GM03348 (cell line): ENCODE measurements at regions not wholly inside any gene's neighbourhood (a gene's known extent, or its start where the extent isn't known, plus 50 kb on each side); places are given as distances from the start of the nearest gene placed in this dataset.

Source experiments
- DNase-seq: peaks from one replicate; pipeline ENCODE4 v3.0.0; 2012; ENCODE audit warnings: low spot score

GRCh38 chr4:12852338-12853307, 631.5 kb downstream of the RAB28 start:
- DNase-seq = peak; percentile 58

DNA sequence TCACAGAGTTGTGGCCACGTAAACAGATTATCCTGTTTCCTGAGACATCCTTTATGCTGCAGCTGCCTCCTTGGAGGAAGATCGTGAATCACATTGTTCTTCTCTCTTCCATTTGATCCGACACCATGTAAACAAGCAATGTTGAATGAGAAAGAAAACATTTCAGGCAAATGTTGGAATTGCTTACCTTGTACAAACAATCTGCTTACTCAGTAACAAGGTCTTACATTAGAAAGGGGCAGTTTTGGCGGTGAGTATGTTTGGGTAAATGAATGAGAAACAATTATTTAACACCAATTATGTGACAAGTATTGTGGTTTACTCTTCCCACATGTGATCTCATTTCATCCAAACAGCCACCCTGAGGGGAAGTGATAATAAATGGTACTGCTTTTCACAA, 637.8 kb downstream of the RAB28 start:
- DNase-seq = no peak

DNA sequence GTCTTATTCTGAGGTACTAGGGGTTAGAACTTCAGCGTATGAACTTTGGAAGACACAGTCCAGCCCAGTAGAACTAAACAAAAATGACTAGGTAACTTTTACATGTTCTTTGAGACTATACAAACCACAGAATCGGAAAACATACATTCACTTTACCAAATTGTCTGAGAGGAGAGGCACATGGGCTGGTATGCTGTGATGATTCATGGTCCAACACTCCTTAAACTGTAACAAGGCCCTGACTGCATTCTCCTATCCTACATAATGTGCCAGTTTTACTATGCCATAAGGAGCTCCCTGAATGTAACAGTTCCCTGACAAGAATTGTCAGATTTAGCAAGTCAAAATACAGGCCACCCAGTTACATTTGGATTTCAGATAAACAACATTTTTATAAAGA, 640.0 kb downstream of the RAB28 start:
- peak; percentile 3 for DNase-seq

DNA sequence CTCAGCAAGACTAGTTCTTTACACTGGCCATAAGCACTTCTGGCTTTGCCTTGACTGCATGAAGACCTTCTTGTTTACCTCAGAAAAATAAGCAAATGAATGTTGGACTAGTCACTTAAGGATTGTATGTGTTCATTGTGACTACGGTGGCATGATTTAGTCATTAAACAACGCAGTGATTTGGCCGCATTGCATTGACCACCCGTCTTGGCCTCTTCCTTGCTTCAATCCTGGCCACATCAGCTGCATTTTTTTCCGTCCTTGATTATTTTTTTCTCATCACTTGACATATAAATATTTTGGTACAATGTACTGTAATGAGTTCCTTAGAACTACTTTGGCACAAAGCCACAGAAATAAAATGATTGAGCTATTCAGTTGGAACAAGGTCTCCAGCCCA, 656.2 kb downstream of the RAB28 start:
- DNase-seq = no peak

GRCh38 chr4:12791536-12791935, 692.6 kb downstream of the RAB28 start:
- DNase-seq = no peak

DNA sequence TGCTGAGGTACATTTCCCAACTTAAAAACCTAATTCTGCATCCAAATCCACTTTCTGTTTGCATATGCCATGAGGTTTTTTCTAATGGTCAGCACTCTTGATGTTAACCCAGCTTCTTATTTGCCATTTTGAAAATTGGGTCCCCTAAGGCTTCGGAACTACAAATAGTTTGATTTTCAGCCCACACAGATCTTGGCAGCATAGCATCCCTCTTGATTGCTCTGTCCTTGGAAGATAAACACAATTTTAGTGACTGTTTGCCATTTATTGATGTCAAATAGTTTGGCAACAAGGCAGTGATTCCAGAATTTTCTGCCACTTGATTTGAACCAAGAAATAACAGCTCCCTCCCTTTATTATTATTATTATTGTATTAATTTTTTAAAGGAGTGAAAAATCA, 696.9 kb downstream of the RAB28 start:
- DNase-seq = no peak

DNA sequence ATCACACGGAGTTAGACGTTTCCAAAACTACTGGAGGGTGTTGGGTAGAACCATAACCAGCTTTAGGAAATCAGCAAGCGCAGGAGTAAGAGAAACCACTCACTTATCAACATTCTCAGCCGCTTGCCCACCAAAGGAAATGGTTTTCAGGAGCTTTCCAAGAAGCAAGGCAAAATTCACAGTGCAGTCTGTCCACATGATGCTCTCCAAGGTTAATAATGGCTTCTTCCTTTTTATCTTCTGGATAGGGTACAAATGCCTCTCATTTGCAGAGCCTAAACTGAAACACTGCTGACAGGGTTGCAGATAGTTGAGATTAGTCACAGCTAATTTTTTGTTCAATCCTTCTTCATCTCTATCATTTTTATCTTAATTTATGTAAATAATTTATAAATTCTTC, 705.4 kb downstream of the RAB28 start:
- no peak for DNase-seq

- no peak for DNase-seq
These were observed 705.9 kb downstream of the RAB28 start for GRCh38 chr4:12778191-12778590.

- DNase-seq = no peak
These were observed 713.8 kb downstream of the RAB28 start for GRCh38 chr4:12770351-12770750.

- no peak for DNase-seq
These were observed 722.4 kb downstream of the RAB28 start for GRCh38 chr4:12761694-12762093.

DNA sequence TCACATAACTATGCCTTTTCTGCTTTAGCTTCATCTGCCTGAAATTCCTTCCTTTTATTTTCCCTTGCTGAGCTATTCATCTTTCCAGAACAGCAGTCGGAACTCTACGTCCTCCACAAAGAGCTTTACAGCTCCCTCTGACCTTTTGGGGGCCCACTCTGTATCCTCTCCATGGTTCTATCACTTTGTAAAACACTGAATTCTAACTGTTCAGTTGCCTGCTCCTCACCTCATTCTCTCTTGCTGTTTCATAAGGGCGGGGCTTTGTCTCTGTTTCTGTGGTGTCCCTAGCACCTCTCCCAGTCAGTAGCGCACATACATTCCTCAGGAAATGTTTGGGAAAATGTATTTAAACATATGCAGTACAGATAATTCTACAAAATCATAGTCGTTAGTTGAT, 737.0 kb downstream of the RAB28 start:
- DNase-seq = no peak

GRCh38 chr4:12746221-12746620, 737.9 kb downstream of the RAB28 start:
- no peak for DNase-seq

DNA sequence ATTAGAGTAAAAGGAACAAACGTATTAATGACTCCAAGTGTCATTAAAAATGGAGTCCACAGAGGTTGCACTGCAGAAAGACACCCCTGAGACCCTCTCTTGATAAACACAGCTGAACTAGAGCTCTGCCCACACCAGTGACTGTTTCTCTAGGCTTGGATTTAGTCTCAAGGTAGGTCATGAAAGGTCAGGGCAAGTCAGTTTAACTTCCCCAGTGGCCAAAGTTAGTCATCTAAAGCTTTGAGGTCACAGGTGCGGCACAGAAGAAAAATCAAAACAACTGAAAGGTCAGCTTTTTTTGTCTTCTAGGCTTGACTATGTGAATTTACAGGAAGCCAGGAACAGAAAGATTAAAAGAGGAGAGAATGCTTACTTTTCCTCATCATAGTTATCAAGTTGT, 749.6 kb downstream of the RAB28 start:
- DNase-seq = no peak

DNA sequence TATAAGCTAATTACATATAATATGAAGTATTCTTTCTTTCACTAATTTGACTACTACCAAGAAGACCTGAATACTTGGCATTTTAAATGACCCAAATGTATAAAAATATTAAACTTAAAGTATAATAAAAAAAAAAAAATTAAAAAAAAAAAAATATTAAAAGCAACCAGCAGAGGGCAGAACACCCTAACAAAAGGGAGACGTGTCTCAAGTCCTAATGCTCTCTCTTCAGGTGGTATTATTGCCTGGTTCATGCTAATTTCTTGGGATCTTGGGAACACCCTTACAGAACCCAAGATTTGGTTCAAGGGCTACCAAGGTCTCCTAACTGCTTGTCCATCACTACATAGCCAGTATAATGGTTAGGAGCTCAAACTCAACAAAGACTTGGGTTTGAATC, 754.8 kb downstream of the RAB28 start:
- peak; percentile 29 for DNase-seq

DNA sequence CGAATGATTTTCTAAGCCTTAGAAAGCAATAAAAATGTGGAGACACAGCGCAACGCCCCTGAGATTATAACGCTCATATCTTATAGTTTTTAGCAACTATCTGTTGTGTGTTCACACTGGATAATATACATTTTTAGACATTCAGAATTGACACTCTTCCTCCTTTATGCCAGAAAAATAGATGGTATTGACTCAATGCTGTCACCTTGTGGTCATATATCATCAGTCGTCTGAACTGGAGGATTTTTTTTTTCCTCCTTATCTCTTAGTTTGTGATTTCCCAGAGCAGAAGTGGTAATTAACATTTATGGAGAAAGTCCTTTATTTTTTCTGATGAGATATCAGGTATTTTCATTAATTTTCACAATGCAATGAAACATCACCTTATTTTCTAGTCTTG, 759.6 kb downstream of the RAB28 start:
- no peak for DNase-seq

DNA sequence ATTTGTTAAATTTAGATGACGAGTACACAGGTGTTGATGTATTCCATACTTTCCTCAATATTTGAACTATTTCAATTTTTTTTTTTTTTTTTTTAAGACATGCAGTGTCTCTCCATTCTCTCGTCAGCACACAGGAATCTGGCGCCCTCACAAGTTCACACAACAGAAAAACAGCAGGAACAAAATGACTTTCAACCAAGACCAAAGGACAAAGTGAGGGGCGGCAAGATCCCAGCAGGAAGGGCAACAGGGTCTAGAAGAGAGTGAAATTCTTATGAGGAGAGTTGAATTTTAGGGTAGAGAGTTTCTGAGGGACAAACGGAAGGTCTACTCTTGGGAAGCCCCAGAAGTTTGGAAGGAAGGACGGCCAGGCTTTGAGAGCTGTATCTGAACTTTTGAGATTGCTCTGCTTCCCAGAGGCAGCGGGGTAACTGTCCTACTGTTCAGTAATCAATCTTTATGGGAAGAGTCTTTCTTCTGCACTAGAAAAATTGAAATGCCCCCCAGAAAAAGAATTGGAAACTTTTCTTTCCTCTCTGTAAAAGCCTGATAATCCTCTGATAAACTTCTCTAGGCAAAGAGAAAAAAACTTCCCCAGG, 760.2 kb downstream of the RAB28 start:
- DNase-seq = no peak

- no peak for DNase-seq
These were observed 767.2 kb downstream of the RAB28 start for GRCh38 chr4:12716896-12717295.

GRCh38 chr4:12712648-12713339, 771.3 kb downstream of the RAB28 start:
- DNase-seq = no peak

DNA sequence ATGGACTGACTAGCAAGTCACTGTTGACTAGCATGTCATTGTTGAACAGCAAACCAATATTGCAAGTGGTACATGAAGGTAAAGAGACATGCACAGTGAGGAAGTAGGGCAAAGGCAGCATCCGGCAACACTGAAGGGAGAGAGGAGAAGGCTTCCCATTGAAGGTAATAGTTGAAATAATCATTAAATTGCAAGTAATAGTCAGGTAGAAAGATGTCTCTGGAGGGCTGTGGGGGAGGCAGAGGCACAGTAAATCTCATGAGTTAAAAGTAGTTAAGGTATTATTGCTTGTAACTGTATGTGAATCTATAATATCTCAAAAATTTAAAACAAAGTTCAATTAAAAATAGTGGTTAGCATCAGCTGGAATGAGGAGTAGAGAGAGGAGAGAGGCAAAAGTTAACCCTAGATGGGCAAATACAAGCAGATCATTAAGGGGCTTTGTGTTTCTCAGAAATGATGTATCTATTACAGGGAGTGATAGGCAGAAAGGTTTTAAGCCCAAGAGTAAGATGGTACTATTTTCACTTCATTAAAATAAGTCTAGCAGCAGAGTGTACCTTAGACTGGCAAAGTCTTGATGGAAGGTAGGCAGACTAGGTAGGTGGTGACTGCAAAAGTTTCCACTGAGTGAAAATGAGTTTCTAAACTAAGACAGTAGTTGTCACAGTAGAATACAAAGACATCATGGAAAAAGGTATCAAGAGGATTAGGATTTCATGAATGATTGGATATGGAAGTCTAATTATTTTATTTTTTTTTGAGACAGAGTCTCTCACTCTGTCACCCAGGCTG, 776.6 kb downstream of the RAB28 start:
- no peak for DNase-seq

- no peak for DNase-seq
These were observed 781.1 kb downstream of the RAB28 start for GRCh38 chr4:12703036-12703435.

DNA sequence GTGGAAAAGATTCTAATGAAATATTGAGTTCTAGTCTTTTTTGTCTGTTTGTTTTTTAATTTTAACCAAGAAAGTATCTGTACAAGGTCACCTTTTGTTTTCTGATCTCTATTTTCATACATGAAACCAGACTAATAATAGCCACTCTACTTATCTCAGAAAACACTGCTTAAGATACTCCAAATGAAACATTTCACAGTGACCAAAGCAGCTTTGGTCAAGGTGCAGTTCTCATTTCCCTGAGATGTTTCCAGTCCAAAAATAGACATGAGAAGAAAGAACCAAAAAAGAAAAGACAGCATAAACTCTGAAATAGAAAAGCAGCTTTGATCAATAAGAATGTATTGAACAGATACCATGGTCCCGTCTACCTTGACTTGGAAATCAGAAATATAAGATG, 782.8 kb downstream of the RAB28 start:
- DNase-seq = no peak

- no peak for DNase-seq
These were observed 786.2 kb downstream of the RAB28 start for GRCh38 chr4:12697970-12698369.
